MM.1S (cell line): ENCODE measurements at regions not wholly inside any gene's neighbourhood (a gene's known extent, or its start where the extent isn't known, plus 50 kb on each side); places are given as distances from the start of the nearest gene placed in this dataset.

Source experiments
- DNase-seq: peaks from one replicate; pipeline ENCODE4 v3.0.0-alpha.2; 2015
- H2AFZ ChIP-seq: fragments of 300-600 bp; sonication (generic); 2 replicates; pipeline ENCODE4 v1.6.0; 2016; ENCODE audit warnings: antibody characterized with exemption, low read length
- H3F3A ChIP-seq: fragments of 300-600 bp; sonication (generic); 2 replicates; pipeline ENCODE4 v1.6.1; 2016; ENCODE audit warnings: mild to moderate bottlenecking, antibody characterized with exemption, low read length, moderate library complexity, mixed read lengths; ENCODE audit not compliant: insufficient read depth
- H3K27ac ChIP-seq: fragments of 300-600 bp; sonication (generic); 2 replicates; pipeline ENCODE4 v1.5.1; 2016; ENCODE audit warnings: mild to moderate bottlenecking, low read length
- H3K27me3 ChIP-seq: fragments of 300-600 bp; sonication (generic); replicated peaks from 2 replicates; pipeline ENCODE4 v1.6.0; 2016; ENCODE audit warnings: low read length; ENCODE audit not compliant: insufficient read depth
- H3K36me3 ChIP-seq: fragments of 300-600 bp; sonication (generic); replicated peaks from 2 replicates; pipeline ENCODE4 v1.6.1; 2016; ENCODE audit warnings: mild to moderate bottlenecking, low read length, mixed read lengths; ENCODE audit not compliant: insufficient read depth
- H3K4me1 ChIP-seq: fragments of 300-600 bp; sonication (generic); 2 replicates; pipeline ENCODE4 v1.6.1; 2016; ENCODE audit warnings: low read length, mixed read lengths
- H3K4me2 ChIP-seq: fragments of 300-600 bp; sonication (generic); 2 replicates; pipeline ENCODE4 v1.6.0; 2016; ENCODE audit warnings: low read depth, low read length
- H3K4me3 ChIP-seq: fragments of 300-600 bp; sonication (generic); 2 replicates; pipeline ENCODE4 v1.5.1; 2016; ENCODE audit warnings: low read length, mixed read lengths
- H3K79me2 ChIP-seq: fragments of 300-600 bp; sonication (generic); 2 replicates; pipeline ENCODE4 v1.6.1; 2016; ENCODE audit warnings: mixed run types, low read length, mixed read lengths
- H3K9ac ChIP-seq: fragments of 300-600 bp; sonication (generic); 2 replicates; pipeline ENCODE4 v1.6.1; 2016; ENCODE audit warnings: low read length, mixed read lengths
- H3K9me2 ChIP-seq: fragments of 300-600 bp; sonication (generic); replicated peaks from 2 replicates; pipeline ENCODE4 v1.6.1; 2016; ENCODE audit warnings: mild to moderate bottlenecking, low read length, mixed read lengths; ENCODE audit not compliant: insufficient read depth
- H3K9me3 ChIP-seq: fragments of 300-600 bp; sonication (generic); replicated peaks from 2 replicates; pipeline ENCODE4 v1.6.1; 2016; ENCODE audit warnings: mild to moderate bottlenecking, low read length, mixed read lengths; ENCODE audit not compliant: insufficient read depth
- H4K20me1 ChIP-seq: fragments of 300-600 bp; sonication (generic); 2 replicates; pipeline ENCODE4 v1.6.1; 2016; ENCODE audit warnings: mild to moderate bottlenecking, low read length, moderate library complexity, mixed read lengths; ENCODE audit not compliant: insufficient read depth
- EZH2 ChIP-seq: fragments of 300-600 bp; sonication (generic); optimal IDR thresholded peaks from 2 replicates; pipeline ENCODE3; 2017; ENCODE audit warnings: low read depth, mild to moderate bottlenecking, antibody characterized with exemption, low read length, mixed read lengths
- EZH2phosphoT487 ChIP-seq: fragments of 300-600 bp; sonication (generic); IDR thresholded peaks from 2 replicates; pipeline ENCODE4 v1.6.1; 2018; ENCODE audit warnings: antibody characterized with exemption, low read length
- TF ChIP-seq, protein P1 (sequence below): fragments of 300-600 bp; sonication (generic); IDR thresholded peaks from 2 replicates; pipeline ENCODE4 v1.5.1; 2016; ENCODE audit warnings: antibody characterized with exemption, low read length, mixed read lengths

DNA sequence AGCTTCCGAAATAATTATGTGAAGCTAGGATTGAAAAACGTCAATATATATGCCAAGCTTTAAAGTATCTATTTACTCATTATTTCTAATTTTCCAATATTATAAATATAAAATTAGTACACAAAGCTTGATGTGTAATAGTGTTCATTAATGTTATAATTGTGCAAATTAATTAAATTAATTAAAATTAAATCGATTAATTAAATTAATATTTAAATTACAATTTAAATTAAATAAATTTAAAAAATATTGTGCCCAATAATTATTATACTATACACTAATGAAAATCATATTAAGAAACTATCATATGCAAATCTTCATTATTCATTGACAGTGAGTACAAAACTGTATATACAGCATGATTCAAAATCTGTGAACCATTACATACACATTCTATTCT is 409.8 kb downstream of the FAM170A start:
- Histone ChIP-seq H3F3A (no peaks in the 10 kb centered on the region), H3K27me3 (no peaks in the 10 kb centered on the region), H3K36me3 (no peaks in the 10 kb centered on the region), H3K9me2 (no peaks in the 10 kb centered on the region), H3K4me3 (no peak overlapping the region), H3K4me2 (no peak overlapping the region), H4K20me1 (no peaks in the 10 kb centered on the region), H3K27ac (no peak overlapping the region), H3K9me3 (no peaks in the 10 kb centered on the region), H3K4me1 (no peaks in the 10 kb centered on the region), H3K79me2 (no peaks in the 10 kb centered on the region), H2AFZ (no peak overlapping the region), H3K9ac (no peak overlapping the region)
- TF ChIP-seq EZH2: no peak
- no peak for TF ChIP-seq EZH2phosphoT487
- TF ChIP-seq, protein P1, sequence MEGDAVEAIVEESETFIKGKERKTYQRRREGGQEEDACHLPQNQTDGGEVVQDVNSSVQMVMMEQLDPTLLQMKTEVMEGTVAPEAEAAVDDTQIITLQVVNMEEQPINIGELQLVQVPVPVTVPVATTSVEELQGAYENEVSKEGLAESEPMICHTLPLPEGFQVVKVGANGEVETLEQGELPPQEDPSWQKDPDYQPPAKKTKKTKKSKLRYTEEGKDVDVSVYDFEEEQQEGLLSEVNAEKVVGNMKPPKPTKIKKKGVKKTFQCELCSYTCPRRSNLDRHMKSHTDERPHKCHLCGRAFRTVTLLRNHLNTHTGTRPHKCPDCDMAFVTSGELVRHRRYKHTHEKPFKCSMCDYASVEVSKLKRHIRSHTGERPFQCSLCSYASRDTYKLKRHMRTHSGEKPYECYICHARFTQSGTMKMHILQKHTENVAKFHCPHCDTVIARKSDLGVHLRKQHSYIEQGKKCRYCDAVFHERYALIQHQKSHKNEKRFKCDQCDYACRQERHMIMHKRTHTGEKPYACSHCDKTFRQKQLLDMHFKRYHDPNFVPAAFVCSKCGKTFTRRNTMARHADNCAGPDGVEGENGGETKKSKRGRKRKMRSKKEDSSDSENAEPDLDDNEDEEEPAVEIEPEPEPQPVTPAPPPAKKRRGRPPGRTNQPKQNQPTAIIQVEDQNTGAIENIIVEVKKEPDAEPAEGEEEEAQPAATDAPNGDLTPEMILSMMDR: no peak
- no peak for DNase-seq

DNA sequence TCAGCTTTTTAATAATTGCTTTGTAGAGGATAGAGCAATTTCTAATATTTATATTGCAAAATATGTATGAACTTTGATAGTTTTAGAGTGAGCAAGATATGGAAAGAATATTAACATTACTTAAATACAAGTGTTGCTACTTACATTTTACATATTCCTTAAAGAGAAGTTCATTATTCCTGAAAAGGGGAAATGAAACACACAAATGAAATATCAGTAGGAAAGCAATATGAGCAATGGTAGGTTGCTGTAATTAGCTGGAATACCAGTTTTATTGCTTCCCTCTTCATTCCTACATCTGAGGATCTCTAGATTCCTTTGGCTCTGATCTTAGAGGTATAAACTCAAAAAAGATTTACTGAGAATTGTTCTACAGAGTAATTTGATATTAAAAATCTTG is 414.1 kb downstream of the FAM170A start:
- Histone ChIP-seq H3K4me3 (no peak overlapping the region), H2AFZ (no peak overlapping the region), H3K4me1 (no peaks in the 10 kb centered on the region), H3K4me2 (no peak overlapping the region), H3K79me2 (no peaks in the 10 kb centered on the region), H3F3A (no peaks in the 10 kb centered on the region), H3K9ac (no peak overlapping the region), H3K27me3 (no peaks in the 10 kb centered on the region), H3K27ac (no peak overlapping the region), H3K36me3 (no peaks in the 10 kb centered on the region), H4K20me1 (no peaks in the 10 kb centered on the region), H3K9me2 (no peaks in the 10 kb centered on the region), H3K9me3 (no peaks in the 10 kb centered on the region)
- no peak for DNase-seq
- no peak for TF ChIP-seq EZH2
- no peak for TF ChIP-seq EZH2phosphoT487

DNA sequence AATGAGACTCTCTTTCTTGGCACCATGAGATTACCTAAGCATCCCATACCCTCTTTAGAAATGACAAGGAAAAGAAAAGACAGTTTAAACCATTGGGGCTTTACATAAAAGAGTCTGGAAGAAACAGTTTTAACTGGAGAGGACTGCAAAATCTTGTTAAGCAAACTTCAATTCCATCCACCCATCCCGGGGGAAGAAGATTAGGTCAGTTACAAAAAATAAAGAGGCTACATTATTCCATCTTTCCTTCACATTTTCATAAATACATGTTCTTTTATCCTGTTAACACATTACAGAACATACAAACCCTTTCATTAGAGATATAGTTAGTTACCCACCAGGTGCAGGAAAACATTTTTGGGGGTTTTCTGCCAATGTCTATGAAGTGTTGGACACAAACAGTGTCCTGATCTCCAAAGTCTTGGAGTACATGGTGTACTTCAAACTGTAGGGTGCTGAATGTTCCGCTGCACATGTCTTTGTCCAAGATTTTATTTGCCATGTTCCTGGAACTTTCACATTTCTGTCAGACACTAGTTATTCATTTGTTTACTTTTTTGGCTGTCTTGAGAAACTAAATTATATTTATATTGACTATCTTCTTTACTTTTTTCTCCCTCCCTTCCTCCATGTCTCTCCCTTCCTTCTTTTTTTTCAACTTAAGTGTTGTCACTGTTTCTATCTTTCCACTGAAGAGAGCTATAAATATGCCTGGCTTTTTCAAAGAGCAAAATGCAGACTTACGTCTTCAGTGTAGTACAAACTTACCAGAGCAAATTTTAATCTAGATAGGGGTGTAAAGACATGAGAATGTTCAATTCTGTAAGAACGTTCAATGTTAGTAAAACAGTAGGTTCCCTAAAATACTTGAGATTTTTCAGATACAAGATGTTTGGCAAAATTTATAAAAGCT is 410.9 kb upstream of the PRR16 start:
- no peak overlapping the region for H2AFZ ChIP-seq
- DNase-seq: no peak
- TF ChIP-seq EZH2phosphoT487: no peak
- TF ChIP-seq, protein P1: no peak
- TF ChIP-seq EZH2: no peak

DNA sequence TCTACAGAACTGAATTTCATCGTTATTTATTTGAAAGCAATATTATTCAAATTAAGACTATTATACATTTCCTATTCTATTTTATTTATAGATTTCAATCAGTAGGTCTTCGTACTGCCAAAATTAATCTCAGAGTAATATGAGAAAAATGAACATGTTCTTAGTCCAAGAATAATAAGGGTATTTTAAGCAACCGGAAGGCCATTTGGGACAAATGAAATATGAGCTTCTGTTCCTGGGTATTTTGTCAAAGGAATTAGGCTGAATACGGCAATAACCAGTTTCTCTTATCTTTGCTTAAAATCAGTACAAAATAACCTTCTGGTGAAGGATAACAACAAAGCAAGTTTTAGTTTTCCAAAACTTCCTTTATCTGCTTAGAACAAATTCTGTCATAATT is 410.3 kb upstream of the PRR16 start:
- no peak for DNase-seq
- no peak overlapping the region for H3K9ac ChIP-seq
- H3K27ac ChIP-seq: no peak overlapping the region

More for the DNA sequence above, 410.9 kb upstream of the PRR16 start:
- Histone ChIP-seq H3K27ac (no peak overlapping the region), H3K79me2 (no peaks in the 10 kb centered on the region), H3K27me3 (no peaks in the 10 kb centered on the region), H3K9ac (no peak overlapping the region), H3K9me2 (no peaks in the 10 kb centered on the region), H3F3A (no peaks in the 10 kb centered on the region), H4K20me1 (no peaks in the 10 kb centered on the region), H3K4me2 (no peak overlapping the region), H3K9me3 (no peaks in the 10 kb centered on the region), H3K4me3 (no peak overlapping the region), H3K4me1 (no peaks in the 10 kb centered on the region), H3K36me3 (no peaks in the 10 kb centered on the region)

More for the DNA sequence above, 410.3 kb upstream of the PRR16 start:
- Histone ChIP-seq H3K4me1 (no peaks in the 10 kb centered on the region), H3K9me2 (no peaks in the 10 kb centered on the region), H2AFZ (no peak overlapping the region), H3F3A (no peaks in the 10 kb centered on the region), H3K4me2 (no peak overlapping the region), H3K36me3 (no peaks in the 10 kb centered on the region), H3K4me3 (no peak overlapping the region), H3K79me2 (no peaks in the 10 kb centered on the region), H3K9me3 (no peaks in the 10 kb centered on the region), H4K20me1 (no peaks in the 10 kb centered on the region), H3K27me3 (no peaks in the 10 kb centered on the region)
- TF ChIP-seq, protein P1: no peak
- TF ChIP-seq EZH2phosphoT487 (no peak), EZH2 (no peak)
